ENCODE measurements at regions not wholly inside any gene's neighbourhood (a gene's known extent, or its start where the extent isn't known, plus 50 kb on each side); places are given as distances from the start of the nearest gene placed in this dataset.

DNA sequence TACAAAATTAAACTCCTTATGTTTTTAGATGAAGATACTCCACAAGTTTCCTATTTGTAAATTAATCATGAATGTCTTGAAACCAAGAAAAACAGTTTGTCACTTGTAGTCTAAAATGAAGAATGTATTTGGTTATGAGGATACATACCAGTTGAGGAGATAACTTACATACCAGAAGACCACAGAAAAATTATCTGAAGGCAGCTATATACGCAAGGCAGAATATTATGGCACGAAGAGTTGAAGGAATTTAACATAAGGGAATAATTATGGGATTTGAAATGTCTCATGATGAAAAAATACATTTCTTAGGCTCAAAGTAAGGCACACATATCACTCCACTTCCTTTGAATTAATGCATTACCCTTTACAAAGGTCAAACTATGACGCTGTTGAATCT, 73.3 kb downstream of the IFI44 start:
- TF ChIP-seq, protein P1, sequence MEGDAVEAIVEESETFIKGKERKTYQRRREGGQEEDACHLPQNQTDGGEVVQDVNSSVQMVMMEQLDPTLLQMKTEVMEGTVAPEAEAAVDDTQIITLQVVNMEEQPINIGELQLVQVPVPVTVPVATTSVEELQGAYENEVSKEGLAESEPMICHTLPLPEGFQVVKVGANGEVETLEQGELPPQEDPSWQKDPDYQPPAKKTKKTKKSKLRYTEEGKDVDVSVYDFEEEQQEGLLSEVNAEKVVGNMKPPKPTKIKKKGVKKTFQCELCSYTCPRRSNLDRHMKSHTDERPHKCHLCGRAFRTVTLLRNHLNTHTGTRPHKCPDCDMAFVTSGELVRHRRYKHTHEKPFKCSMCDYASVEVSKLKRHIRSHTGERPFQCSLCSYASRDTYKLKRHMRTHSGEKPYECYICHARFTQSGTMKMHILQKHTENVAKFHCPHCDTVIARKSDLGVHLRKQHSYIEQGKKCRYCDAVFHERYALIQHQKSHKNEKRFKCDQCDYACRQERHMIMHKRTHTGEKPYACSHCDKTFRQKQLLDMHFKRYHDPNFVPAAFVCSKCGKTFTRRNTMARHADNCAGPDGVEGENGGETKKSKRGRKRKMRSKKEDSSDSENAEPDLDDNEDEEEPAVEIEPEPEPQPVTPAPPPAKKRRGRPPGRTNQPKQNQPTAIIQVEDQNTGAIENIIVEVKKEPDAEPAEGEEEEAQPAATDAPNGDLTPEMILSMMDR (IDR thresholded peaks at IDR 0.05): no peak
- TF ChIP-seq POLR2A (IDR thresholded peaks at IDR 0.05): no peak
